ENCODE measurements at regions not wholly inside any gene's neighbourhood (a gene's known extent, or its start where the extent isn't known, plus 50 kb on each side); places are given as distances from the start of the nearest gene placed in this dataset.

DNA sequence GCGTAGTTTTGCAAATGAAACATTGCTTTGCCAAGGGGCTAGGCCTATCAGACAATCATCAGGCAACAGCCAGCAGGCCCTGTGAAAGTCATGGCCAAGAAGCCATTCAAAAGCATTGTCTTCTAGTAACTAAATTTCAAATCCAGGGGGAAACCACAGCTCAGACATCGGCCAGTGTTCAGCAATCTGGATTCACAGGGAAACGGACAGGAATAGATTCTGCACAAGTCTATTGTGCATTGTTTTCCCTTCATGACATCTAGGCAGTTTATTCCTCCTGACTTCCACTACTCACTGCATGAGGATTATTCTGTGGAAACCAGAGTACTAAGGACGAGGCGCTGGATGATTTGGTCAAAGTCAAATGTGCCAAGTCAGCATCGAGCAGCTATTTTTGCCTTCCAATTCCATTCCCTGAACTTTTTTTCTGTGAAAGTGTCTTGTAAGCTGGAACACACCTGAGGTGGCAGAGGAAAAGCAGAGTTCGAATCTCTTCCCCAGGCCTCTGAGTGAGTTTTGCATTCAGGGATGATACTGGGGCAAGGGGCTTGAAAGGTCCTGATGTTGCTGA, 75.4 kb downstream of the VCPKMT start:
- DNase-seq = no peak

DNA sequence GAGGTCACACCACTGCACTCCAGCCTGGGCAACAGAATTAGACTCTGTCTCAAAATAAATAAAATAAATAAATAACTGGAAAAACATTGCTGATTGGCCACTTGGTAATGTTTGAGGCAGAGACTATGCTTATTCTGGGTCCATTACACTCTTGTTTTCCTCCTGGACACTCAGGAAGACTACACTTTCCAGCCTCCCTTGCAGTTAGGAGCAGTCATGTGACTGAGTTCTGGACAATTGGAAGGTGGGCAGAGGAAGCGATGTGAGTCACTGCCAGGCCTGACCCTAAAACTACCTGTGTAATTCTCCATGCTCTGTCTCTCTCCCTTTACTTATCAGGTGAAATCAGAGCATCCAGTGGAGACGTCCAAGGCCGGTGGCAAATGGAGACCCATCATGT, 74.4 kb downstream of the VCPKMT start:
- DNase-seq = no peak

DNA sequence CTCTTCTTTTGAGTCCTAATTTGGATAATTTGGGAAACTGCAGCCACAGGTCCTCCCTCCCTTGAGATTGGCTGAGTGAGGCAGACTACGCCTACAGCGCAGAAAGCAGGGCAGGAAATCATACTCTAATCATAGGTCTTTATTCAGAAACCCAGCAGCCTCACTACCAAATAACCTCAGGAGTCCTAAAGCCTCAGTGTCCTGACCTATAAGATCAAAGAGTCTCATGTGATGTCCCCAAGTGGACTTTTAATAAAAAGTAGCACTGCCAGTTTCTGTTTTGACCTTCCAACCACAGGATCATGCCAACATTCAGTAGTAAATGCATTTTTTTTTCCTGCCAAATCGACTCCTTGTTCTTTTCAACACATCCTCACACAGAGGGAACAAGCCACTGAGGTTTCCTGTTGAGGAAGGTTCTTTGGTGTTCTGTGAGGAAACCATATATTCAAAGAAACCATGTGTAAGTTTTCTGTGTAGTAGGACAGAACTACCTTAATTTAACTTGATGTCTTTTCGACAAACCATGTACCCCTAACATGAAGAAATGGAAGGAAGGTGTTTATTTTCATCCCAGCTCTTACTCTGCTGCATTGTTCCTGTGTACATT, 72.2 kb downstream of the VCPKMT start:
- no peak for DNase-seq

DNA sequence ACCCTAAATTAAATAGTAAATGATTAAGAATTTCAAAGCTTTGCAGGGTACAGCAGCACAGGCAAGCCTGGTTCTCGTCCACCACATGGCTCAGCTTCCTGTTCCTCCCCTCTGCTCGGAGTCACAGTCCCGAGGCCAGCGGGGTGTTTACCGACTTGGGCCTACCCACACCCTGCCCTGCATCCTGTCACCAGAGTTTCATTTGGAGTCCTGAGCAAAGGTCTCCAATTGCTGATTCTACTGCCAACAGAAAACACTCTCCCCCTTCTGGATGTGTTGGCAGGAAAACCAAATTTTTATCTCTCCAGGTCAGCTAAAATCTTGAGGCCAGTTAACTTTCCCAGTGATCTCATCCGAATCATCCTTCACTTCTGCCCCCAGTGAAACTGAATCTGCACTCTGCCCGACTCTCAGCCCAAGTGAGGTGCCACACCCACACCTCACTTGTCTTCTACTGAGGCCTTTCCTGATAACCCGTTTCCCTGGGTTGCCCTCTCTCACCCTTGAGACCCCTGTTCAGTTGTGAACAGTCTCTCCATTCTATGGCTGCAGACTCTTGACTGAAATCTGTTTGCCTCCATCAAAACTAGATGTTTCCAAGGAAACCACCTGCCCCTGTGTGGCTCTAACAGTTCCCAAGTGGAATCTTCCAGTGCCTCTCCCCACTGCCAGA, 71.2 kb downstream of the VCPKMT start:
- DNase-seq = no peak

DNA sequence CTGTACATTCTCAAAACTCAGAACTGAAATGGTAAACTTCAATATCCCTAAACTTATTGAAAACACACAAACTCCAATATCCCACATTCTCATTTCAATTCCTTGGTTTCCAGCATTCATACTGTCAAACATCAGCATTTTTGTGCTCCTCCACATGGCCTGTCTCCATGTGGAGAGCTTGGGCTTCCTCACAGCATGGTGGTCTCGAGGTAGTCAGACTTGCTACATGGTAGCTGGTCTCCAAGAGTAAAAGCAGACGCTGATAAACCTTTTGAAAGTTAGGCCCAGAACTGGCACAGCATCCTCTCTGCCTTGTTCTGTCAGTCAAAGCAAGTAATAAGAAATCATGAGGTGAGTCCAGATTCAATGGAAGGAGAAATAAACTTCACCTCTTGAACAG, 70.5 kb downstream of the VCPKMT start:
- no peak for DNase-seq

DNA sequence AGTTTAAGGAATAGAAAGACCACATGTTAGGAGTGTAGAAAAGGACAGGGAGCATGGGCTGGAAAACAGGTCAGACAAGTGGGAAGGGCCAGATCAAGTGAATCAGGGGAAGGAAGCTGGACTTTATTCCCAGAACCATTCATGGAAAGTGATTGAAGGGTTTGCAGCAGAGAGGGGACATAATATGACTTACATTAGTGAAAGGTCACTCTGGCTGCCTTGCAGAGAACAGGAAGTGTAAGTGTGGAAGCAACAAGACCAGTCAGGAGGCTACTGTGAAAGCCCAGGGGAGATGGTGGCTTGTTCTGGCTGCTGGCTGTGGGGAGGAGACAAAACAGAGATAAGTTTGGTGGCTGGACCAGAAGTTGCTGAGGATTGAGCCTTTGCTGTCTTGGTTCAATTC, 69.1 kb downstream of the VCPKMT start:
- DNase-seq = no peak

DNA sequence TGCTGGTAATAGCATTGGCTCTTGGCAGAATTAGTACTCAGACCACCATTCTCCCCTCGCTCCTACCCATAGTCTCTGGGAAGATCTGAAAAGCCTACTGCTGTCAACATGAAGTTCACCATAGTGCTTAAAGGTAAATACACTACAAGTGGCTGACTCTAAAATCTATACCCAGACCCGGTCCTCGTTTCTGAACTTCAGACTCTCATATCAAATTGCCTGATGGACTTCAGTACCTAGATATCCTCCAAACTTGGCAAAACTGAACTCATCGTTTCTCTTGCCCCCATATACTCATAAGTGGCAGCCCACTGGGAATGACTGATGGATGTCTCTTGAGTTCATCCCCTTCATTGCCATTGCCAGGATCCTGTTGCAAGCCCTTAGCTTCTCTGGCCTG, 67.3 kb downstream of the VCPKMT start:
- no peak for DNase-seq

DNA sequence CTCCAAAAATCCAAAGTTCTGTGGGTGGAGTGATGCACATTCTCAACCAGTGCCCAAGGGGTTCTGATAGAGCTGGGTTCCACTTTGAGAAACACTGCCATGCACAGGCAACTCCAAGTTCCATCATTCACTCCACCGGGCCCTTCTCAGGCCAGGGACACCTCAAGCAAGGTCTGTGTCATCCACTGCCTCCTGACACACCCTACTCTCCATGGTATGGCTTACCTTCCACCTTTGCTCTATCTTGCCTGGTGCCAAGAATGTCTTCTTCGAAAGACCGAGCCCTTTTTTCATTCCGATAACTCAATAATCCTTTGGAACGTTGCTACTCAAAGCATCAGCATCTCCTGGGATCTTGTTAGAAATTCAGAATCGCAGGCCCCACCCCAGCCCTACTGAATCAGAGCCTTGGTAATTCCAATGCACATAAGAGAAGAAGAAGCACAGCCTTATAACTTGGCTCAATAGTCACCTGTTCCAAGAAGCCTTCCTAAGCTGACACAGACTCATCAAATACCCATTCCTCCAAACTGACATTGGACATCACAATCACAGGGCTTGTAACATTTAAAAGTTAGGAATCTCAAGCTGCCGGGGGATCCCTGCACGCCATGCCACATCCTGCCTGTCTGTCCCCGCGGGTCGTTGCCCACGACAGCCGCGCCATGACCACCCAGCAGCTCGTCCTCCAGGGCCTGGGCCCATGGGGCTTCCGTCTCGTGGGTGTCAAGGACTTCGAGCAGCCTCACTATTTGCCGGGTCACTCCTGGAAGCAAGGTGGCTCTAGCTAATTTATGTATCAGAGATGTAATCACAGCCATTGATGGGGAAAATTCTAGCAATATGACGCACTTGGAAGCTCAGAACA, 66.4 kb downstream of the VCPKMT start:
- DNase-seq = no peak

DNA sequence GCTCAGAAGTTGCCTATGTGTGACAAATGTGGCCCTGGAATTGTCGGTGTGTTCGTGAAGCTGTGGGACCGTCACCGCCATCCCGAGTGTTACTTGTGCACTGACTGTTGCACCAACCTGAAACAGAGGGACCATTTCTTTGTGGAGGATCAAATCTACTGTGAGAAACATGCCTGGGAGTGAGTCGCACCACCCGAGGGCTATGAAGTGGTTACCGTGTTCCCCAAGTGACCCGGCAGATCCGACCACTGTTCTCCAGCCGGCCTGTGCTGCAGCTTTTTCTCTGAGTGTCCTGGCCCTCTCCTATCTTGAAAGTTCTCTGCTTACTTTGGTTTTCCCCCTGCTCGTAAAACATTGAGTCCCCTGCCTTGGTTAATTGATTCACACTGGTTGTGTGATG, 65.3 kb downstream of the VCPKMT start:
- no peak for DNase-seq

DNA sequence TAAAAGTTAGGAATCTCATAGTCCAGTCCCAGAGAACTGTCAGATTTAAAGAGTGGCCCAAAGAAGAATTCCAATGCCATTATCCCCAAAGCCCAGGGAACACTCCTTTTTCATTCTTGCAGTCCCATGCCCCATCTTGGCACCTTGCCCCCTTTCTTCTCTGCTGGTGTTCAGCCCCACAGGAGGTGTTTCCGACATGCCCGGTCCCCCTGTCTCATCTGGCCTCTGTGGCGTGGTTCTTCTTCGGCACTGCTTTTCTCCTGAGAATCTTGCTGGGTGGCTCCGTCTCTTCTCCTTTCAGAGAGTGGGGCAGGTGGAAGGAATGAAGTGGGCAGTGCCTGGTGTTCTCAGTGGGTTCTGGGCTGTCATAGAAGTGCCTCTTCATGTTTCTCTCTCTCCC, 64.7 kb downstream of the VCPKMT start:
- DNase-seq = no peak

DNA sequence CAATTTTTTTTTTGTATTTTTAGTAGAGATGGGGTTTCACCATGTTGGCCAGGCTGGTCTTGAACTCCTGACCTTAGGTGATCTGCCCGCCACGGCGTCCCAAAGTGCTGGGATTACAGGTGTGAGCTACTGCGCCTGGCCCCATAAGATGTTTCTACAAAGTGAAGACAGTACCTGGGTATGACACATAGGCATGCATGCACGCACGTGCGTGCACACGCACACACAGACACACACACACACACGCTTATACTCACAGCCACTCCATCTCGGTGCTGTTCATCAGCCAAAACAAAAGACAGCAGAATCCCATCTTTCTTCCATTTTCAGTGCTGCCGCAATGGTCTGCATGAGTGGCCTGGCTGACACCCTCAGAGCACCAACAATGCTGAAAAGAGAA, 63.9 kb downstream of the VCPKMT start:
- DNase-seq = no peak

DNA sequence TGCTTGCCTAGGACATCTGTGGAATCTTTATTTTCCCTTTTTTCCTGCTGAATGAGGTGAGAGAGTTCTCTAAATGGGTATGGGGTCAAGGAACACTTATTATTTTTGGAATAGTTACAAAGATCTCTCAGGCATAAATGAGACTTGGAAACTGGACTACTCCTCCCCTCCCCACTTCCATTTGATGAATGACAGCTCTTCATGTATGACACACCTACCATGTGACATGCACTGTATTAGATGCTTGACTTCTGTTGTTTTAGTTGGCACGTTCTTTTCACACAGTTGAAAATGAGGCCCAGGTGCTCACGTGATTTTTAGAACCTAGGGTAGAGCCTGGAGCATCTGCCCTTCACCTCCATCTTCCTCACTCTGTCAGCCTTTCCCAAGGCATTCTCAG, 62.4 kb downstream of the VCPKMT start:
- DNase-seq = no peak

DNA sequence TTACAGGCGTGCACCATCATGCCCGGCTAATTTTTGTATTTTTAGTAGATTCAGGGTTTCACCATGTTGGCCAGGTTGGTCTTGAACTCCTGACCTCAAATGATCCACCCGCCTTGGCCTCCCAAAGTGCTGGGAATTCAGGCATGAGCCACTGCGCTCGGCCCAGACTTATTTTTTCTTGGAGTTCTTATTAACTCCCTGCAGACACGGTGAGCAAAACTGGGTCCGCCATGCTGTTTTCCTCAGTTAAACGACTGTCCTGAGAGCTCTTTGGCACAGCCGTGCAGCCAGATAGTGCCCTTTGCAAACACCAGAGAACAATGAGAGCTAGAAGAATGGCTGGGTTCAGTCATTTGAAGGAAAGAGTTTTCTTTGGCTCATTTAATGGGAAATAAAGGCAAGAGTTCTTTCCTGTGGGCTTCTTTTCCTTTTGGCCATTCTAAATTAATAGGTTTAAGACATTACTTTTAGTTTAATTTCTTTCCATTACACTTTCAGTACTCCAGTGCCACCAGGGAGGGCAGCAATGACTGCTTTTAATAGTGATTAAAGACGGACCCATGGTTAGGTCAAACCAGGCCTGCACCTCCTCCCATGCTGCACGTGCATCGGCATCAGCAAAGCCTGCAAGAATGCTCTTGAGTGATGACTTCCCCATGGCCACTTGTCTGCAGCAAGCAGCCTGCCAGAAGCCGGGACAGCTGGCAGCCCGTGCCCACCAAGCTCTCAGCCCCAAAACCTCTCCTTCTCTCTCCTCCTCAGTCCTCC, 60.7 kb downstream of the VCPKMT start:
- no peak for DNase-seq

DNA sequence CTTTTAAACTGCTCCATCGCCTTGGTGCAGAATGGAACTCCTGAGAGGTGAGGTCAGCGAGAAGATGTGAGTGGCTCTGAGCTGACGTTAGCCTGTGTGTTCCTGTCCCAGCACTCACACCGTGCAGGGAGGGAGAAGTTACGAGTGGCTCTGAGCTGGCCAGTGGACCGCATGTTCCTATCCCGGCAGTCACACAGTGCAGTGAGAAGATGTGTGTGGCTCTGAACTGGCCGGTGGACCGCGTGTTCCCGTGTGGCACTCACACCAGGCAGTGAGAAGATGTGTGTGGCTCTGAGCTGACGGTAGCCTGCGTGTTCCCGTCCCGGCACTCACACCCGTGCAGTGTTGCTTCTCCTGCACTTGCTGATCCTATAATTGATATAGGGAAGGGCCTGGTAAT, 59.9 kb downstream of the VCPKMT start:
- DNase-seq = no peak

DNA sequence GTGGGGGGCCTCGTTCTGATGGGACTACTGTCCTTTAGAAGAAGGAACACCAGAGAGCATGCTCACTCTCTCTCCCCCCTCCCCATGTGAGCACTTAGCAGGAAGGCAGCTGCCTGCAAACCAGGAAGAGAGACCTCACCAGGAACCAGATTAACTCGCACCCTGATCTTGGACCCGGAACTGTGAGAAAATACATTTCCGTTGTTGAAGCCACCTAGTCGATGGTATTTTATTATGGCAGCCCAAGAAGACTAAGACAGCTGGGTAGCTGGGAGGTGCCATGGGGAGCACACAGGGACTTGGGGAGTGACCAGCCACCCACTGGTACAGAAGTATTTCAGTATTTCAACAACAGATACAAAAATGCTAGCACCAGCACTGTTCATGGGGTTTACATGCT, 59.0 kb downstream of the VCPKMT start:
- DNase-seq = no peak

DNA sequence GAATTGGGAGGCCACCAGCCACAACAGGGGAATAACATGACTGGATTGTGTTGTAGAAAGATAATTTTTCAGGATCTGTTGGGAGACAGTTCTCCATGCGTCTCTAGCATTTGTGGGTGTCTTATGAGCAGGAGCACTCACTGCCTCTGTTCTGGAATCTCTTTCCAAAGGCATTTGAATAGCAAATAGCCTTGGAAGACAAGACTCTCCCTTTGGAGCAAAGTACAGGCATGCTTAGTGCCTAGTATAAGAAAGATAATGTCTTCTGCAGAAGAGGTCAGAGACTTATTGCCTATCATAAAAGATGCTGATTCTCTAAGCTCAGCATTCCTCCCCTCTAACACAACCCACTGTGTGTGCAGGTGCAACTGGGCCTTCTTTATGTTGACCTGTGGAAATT, 58.3 kb downstream of the VCPKMT start:
- no peak for DNase-seq
